ENCODE measurements at regions not wholly inside any gene's neighbourhood (a gene's known extent, or its start where the extent isn't known, plus 50 kb on each side); places are given as distances from the start of the nearest gene placed in this dataset.

DNA sequence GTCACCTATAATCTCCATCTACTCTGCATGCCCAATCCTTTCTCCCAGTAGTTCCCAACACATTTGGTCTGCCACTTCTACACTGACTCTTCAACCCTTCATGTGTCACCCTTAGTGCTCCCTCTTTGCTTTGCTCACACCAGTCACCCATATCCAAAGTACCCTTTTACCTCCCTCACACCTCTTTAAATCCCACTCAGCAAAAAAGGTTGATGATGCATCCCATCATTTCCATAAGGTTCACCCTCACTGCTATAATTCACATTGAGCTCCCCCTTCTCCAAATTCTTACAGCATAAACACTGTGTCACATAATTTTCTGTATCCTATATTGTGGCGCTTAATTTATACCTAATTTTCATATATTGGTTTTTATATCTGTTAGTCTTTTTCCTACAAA is 83.8 kb upstream of the ATP1B1 start:
- intact Hi-C loops (cut with micrococcal nuclease; ENCODE audit: unreplicated experiment): no loop called here
- Histone ChIP-seq H3K4me3 (ENCODE audit: low read depth, low read length, poor library complexity, severe bottlenecking) (no peak overlapping the region), H3K4me2 (ENCODE audit: low read length) (no peak overlapping the region), H3K79me2 (ENCODE audit: insufficient read depth, low read depth, low read length) (no peaks in the 10 kb centered on the region), H4K20me1 (ENCODE audit: insufficient read depth, low read length) (no peaks in the 10 kb centered on the region), H2AFZ (ENCODE audit: low read length) (no peak overlapping the region), H3K9me3 (ENCODE audit: low read length) (no peaks in the 10 kb centered on the region), H3K27ac (ENCODE audit: low read depth, low read length, poor library complexity, severe bottlenecking) (no peak overlapping the region), H3K9me2 (ENCODE audit: insufficient read depth, low read length) (no peaks in the 10 kb centered on the region), H3K36me3 (ENCODE audit: insufficient read depth, low read length) (no peaks in the 10 kb centered on the region), H3K4me1 (ENCODE audit: insufficient read depth, low read length, poor library complexity, severe bottlenecking) (peaks cover 5% of the 10 kb centered on the region)
- ChIA-PET POLR2A (interaction anchor here (0.6 kb wide), 1 partner anchor 18 kb away, joined by 3 read pairs; no protein-coding TSS in a partner anchor), CTCF (ENCODE audit: unreplicated experiment) (no interaction called here)
- no peak for DNase-seq (ENCODE audit: low spot score)
- no peak for TF ChIP-seq EZH2phosphoT487 (IDR thresholded peaks at IDR 0.05; ENCODE audit: borderline replicate concordance, low read depth, low read length)
- TF ChIP-seq, protein P1, sequence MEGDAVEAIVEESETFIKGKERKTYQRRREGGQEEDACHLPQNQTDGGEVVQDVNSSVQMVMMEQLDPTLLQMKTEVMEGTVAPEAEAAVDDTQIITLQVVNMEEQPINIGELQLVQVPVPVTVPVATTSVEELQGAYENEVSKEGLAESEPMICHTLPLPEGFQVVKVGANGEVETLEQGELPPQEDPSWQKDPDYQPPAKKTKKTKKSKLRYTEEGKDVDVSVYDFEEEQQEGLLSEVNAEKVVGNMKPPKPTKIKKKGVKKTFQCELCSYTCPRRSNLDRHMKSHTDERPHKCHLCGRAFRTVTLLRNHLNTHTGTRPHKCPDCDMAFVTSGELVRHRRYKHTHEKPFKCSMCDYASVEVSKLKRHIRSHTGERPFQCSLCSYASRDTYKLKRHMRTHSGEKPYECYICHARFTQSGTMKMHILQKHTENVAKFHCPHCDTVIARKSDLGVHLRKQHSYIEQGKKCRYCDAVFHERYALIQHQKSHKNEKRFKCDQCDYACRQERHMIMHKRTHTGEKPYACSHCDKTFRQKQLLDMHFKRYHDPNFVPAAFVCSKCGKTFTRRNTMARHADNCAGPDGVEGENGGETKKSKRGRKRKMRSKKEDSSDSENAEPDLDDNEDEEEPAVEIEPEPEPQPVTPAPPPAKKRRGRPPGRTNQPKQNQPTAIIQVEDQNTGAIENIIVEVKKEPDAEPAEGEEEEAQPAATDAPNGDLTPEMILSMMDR (conservative IDR thresholded peaks at IDR 0.05; ENCODE audit: low read length): no peak
- no TSS peak for BruUV-seq (replicated peaks)

DNA sequence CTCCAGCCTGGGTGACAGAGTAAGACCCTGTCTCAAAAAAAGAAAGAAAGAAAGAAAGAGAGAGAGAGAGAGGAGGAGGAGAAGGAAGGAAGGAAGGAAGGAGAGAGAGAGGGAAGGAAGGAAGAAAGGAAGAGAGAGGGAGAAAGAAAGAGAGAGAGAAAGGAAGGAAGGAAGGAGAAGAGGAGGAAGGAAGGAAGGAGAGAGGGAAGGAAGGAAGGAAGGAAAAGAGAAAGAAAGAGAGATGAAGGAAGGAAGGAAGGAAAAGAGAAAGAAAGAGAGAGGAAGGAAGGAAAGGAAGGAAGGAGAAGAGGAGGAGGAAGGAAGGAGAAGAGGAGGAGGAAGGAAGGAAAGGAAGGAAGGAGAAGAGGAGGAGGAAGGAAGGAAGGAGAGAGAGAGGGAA is 82.2 kb upstream of the ATP1B1 start:
- H3K4me3 ChIP-seq (ENCODE audit: low read depth, low read length, poor library complexity, severe bottlenecking): no peak overlapping the region
- peaks cover 5% of the 10 kb centered on the region for H3K4me1 ChIP-seq (ENCODE audit: insufficient read depth, low read length, poor library complexity, severe bottlenecking)
- POLR2A ChIA-PET: no interaction called here
- no peak overlapping the region for H3K4me2 ChIP-seq (ENCODE audit: low read length)
- no peak for DNase-seq (ENCODE audit: low spot score)
- CTCF ChIA-PET (ENCODE audit: unreplicated experiment): no interaction called here
- H3K9me2 ChIP-seq (ENCODE audit: insufficient read depth, low read length): no peaks in the 10 kb centered on the region
- intact Hi-C loops (cut with micrococcal nuclease; ENCODE audit: unreplicated experiment): no loop called here
- no peak overlapping the region for H2AFZ ChIP-seq (ENCODE audit: low read length)
- H3K9me3 ChIP-seq (ENCODE audit: low read length): no peaks in the 10 kb centered on the region
- BruUV-seq (replicated peaks): no TSS peak
- no peaks in the 10 kb centered on the region for H4K20me1 ChIP-seq (ENCODE audit: insufficient read depth, low read length)
- H3K79me2 ChIP-seq (ENCODE audit: insufficient read depth, low read depth, low read length): no peaks in the 10 kb centered on the region
- TF ChIP-seq, protein P1 (conservative IDR thresholded peaks at IDR 0.05; ENCODE audit: low read length): no peak
- no peak for TF ChIP-seq EZH2phosphoT487 (IDR thresholded peaks at IDR 0.05; ENCODE audit: borderline replicate concordance, low read depth, low read length)
- H3K27ac ChIP-seq (ENCODE audit: low read depth, low read length, poor library complexity, severe bottlenecking): no peak overlapping the region
- H3K36me3 ChIP-seq (ENCODE audit: insufficient read depth, low read length): no peaks in the 10 kb centered on the region

DNA sequence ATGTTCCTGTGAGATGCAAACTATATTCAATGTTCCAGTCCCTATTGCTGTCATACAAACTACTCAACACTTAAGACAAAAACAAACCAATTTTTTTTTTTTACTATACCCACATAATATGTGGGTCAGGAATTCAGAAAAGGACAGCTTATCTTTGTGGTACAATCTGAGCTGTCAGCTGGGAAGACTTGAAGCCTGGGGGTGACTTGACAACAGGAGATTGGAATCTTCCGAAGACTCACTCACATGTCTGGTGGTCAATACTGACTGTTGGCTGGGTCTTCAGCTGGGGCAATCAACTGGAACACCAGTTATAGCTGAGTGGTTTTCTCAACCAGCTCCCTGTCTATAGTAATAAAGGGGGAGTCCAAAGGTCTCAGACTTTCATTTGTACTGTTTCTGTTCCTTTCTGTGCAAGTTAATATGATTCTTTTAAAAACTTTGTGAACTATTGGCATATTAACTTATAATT is 81.7 kb upstream of the ATP1B1 start:
- Histone ChIP-seq H3K4me1 (ENCODE audit: insufficient read depth, low read length, poor library complexity, severe bottlenecking) (peaks cover 5% of the 10 kb centered on the region), H3K36me3 (ENCODE audit: insufficient read depth, low read length) (no peaks in the 10 kb centered on the region), H2AFZ (ENCODE audit: low read length) (no peak overlapping the region), H3K9me2 (ENCODE audit: insufficient read depth, low read length) (no peaks in the 10 kb centered on the region), H3K9me3 (ENCODE audit: low read length) (no peaks in the 10 kb centered on the region), H3K79me2 (ENCODE audit: insufficient read depth, low read depth, low read length) (no peaks in the 10 kb centered on the region), H3K4me3 (ENCODE audit: low read depth, low read length, poor library complexity, severe bottlenecking) (no peak overlapping the region), H4K20me1 (ENCODE audit: insufficient read depth, low read length) (no peaks in the 10 kb centered on the region), H3K27ac (ENCODE audit: low read depth, low read length, poor library complexity, severe bottlenecking) (no peak overlapping the region), H3K4me2 (ENCODE audit: low read length) (no peak overlapping the region)
- intact Hi-C loops (cut with micrococcal nuclease; ENCODE audit: unreplicated experiment): no loop called here
- ChIA-PET POLR2A (no interaction called here), CTCF (ENCODE audit: unreplicated experiment) (no interaction called here)
- TF ChIP-seq, protein P1 (conservative IDR thresholded peaks at IDR 0.05; ENCODE audit: low read length): no peak
- TF ChIP-seq EZH2phosphoT487 (IDR thresholded peaks at IDR 0.05; ENCODE audit: borderline replicate concordance, low read depth, low read length): no peak
- DNase-seq (ENCODE audit: low spot score): no peak
- no TSS peak for BruUV-seq (replicated peaks)
